ENCODE measurements at regions not wholly inside any gene's neighbourhood (a gene's known extent, or its start where the extent isn't known, plus 50 kb on each side); places are given as distances from the start of the nearest gene placed in this dataset.

GRCh38 chr7:17523813-17524739, 225.6 kb downstream of the AHR start:
- DNase-seq = no peak

GRCh38 chr7:17524746-17525145, 226.3 kb downstream of the AHR start:
- no peak for DNase-seq

GRCh38 chr7:17526621-17527020, 228.2 kb downstream of the AHR start:
- no peak for DNase-seq

GRCh38 chr7:17528636-17529035, 230.2 kb downstream of the AHR start:
- no peak for DNase-seq

- no peak for DNase-seq
Measured at GRCh38 chr7:17530244-17530643, 231.8 kb downstream of the AHR start.

GRCh38 chr7:17530741-17531421, 232.4 kb downstream of the AHR start:
- no peak for DNase-seq

- DNase-seq = no peak
Measured at GRCh38 chr7:17532861-17533404, 234.5 kb downstream of the AHR start.

- DNase-seq = no peak
Measured at GRCh38 chr7:17534348-17534747, 235.9 kb downstream of the AHR start.

- DNase-seq = no peak
Measured at GRCh38 chr7:17535776-17536175, 237.3 kb downstream of the AHR start.

GRCh38 chr7:17544401-17544800, 245.9 kb downstream of the AHR start:
- no peak for DNase-seq

- DNase-seq = no peak
Measured at GRCh38 chr7:17545348-17545747, 246.9 kb downstream of the AHR start.

- DNase-seq = no peak
Measured at GRCh38 chr7:17546189-17546588, 247.7 kb downstream of the AHR start.

GRCh38 chr7:17546592-17546991, 248.1 kb downstream of the AHR start:
- no peak for DNase-seq

GRCh38 chr7:17548014-17548653, 249.7 kb downstream of the AHR start:
- DNase-seq = no peak

- DNase-seq = no peak
Measured at GRCh38 chr7:17549406-17549805, 251.0 kb downstream of the AHR start.

- DNase-seq = no peak
Measured at GRCh38 chr7:17552373-17552772, 253.9 kb downstream of the AHR start.

- no peak for DNase-seq
Measured at GRCh38 chr7:17552952-17553351, 254.5 kb downstream of the AHR start.

GRCh38 chr7:17554341-17555015, 256.0 kb downstream of the AHR start:
- DNase-seq = no peak

GRCh38 chr7:17556247-17556956, 257.9 kb downstream of the AHR start:
- no peak for DNase-seq

GRCh38 chr7:17557251-17557671, 258.8 kb downstream of the AHR start:
- DNase-seq = no peak

GRCh38 chr7:17558135-17558534, 259.7 kb downstream of the AHR start:
- DNase-seq = no peak
